IMR-90 (cell line): ENCODE measurements at regions not wholly inside any gene's neighbourhood (a gene's known extent, or its start where the extent isn't known, plus 50 kb on each side); places are given as distances from the start of the nearest gene placed in this dataset.

ENCODE experiments used
- MXI1 ChIP-seq: IDR thresholded peaks from 2 replicates; pipeline ENCODE4 v1.6.1; 2012; ENCODE audit warnings: low read depth, mild to moderate bottlenecking, low read length, moderate library complexity, borderline replicate concordance
- NFE2L2 ChIP-seq: fragments of 150-350 bp; IDR thresholded peaks from 2 replicates; pipeline ENCODE4 v1.6.1; 2016; ENCODE audit warnings: low read depth, mild to moderate bottlenecking, low read length
- POLR2A ChIP-seq: IDR thresholded peaks from 2 replicates; pipeline ENCODE4 v1.6.1; 2012; ENCODE audit warnings: mild to moderate bottlenecking, low read depth, low read length
- RFX5 ChIP-seq: IDR thresholded peaks from 2 replicates; pipeline ENCODE4 v1.8.0; 2012; ENCODE audit warnings: low read depth, mild to moderate bottlenecking, low read length, moderate library complexity
- TF ChIP-seq, protein P1 (sequence below): conservative IDR thresholded peaks from 2 replicates; pipeline ENCODE4 v1.5.1; 2012; ENCODE audit warnings: mild to moderate bottlenecking, low read depth, low read length, improper control_type of control experiment

GRCh38 chr10:33807531-33808359 lies 473.3 kb upstream of the NRP1 start:
- TF ChIP-seq, protein P1, sequence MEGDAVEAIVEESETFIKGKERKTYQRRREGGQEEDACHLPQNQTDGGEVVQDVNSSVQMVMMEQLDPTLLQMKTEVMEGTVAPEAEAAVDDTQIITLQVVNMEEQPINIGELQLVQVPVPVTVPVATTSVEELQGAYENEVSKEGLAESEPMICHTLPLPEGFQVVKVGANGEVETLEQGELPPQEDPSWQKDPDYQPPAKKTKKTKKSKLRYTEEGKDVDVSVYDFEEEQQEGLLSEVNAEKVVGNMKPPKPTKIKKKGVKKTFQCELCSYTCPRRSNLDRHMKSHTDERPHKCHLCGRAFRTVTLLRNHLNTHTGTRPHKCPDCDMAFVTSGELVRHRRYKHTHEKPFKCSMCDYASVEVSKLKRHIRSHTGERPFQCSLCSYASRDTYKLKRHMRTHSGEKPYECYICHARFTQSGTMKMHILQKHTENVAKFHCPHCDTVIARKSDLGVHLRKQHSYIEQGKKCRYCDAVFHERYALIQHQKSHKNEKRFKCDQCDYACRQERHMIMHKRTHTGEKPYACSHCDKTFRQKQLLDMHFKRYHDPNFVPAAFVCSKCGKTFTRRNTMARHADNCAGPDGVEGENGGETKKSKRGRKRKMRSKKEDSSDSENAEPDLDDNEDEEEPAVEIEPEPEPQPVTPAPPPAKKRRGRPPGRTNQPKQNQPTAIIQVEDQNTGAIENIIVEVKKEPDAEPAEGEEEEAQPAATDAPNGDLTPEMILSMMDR: no peak
- no peak for TF ChIP-seq NFE2L2
- TF ChIP-seq POLR2A: no peak
- TF ChIP-seq MXI1: no peak
- no peak for TF ChIP-seq RFX5
